CD4-positive, alpha-beta T cell (primary cell): ENCODE measurements at regions not wholly inside any gene's neighbourhood (a gene's known extent, or its start where the extent isn't known, plus 50 kb on each side); places are given as distances from the start of the nearest gene placed in this dataset.

Experiments
- ATAC-seq: fragments of 200-7000 bp; cut with Tn5 transposase; one replicate; pipeline ENCODE4 v1.10.0; 2022; ENCODE audit warnings: mild to moderate bottlenecking; ENCODE audit not compliant: poor library complexity
- CTCF ChIA-PET: fragments of 350-600 bp; sonication (Branson Sonifier 250); formaldehyde crosslinking; loops from one replicate; lab custom pipeline; 2021; ENCODE audit warnings: antibody characterized with exemption, inconsistent platforms; lab: Charles Lee
- POLR2A ChIA-PET: fragments of 350-600 bp; sonication (Branson Sonifier 250); formaldehyde crosslinking; loops from one replicate; lab custom pipeline; 2021; ENCODE audit warnings: antibody characterized with exemption, inconsistent platforms; lab: Charles Lee
- DNase-seq, 14 experiments: peaks; one replicate each; pipeline ENCODE4 v3.0.0-alpha.2; 2013 to 2020; ENCODE audit warnings: mixed read lengths in 2 of 14
- H3K27ac ChIP-seq, 2 donors: one replicate each; pipeline versions ENCODE4 v1.5.1 to v1.7.0; 2013; ENCODE audit warnings: low read length in 2 of 2, low read depth in 1 of 2, mild to moderate bottlenecking in 1 of 2
- H3K27me3 ChIP-seq, 2 experiments: 1 replicate in 1 of 2; 2 replicates in 1 of 2; pipeline versions ENCODE4 v1.6.1 to v1.7.0; 2013; ENCODE audit warnings: low read length in 2 of 2, control low read depth in 1 of 2, mild to moderate bottlenecking in 1 of 2, moderate library complexity in 1 of 2; ENCODE audit not compliant: insufficient read depth in 2 of 2, control insufficient read depth in 1 of 2
- H3K36me3 ChIP-seq: one replicate; pipeline ENCODE4 v1.6.1; 2013; ENCODE audit warnings: low read length, control low read depth; ENCODE audit not compliant: insufficient read depth
- H3K4me1 ChIP-seq: one replicate; pipeline ENCODE4 v1.6.1; 2013; ENCODE audit warnings: low read length, control low read depth; ENCODE audit not compliant: insufficient read depth
- H3K4me3 ChIP-seq: one replicate; pipeline ENCODE4 v1.5.1; 2013; ENCODE audit warnings: mild to moderate bottlenecking, low read length, moderate library complexity
- H3K9me3 ChIP-seq, 2 experiments: 1 replicate in 1 of 2; 2 replicates in 1 of 2; pipeline versions ENCODE4 v1.6.1 to v1.7.0; 2013; ENCODE audit warnings: low read length in 2 of 2, mild to moderate bottlenecking in 2 of 2, control low read depth in 1 of 2, moderate library complexity in 1 of 2; ENCODE audit not compliant: control insufficient read depth in 1 of 2, insufficient read depth in 1 of 2
- H3K27ac Mint-ChIP-seq: one replicate; pipeline ENCODE4 v1.8.0; 2020; ENCODE audit warnings: mixed read lengths
- H3K27me3 Mint-ChIP-seq: one replicate; pipeline ENCODE4 v1.8.0; 2021; ENCODE audit warnings: mixed read lengths
- H3K36me3 Mint-ChIP-seq: one replicate; pipeline ENCODE4 v1.8.0; 2021; ENCODE audit warnings: low read depth, mixed read lengths
- H3K4me1 Mint-ChIP-seq: one replicate; pipeline ENCODE4 v1.8.0; 2021; ENCODE audit warnings: low read depth, mixed read lengths
- H3K4me3 Mint-ChIP-seq: one replicate; pipeline ENCODE4 v1.8.0; 2020; ENCODE audit warnings: mild to moderate bottlenecking, mixed read lengths
- H3K9me3 Mint-ChIP-seq: one replicate; pipeline ENCODE4 v1.8.0; 2020; ENCODE audit warnings: mixed read lengths
- intact Hi-C, 2 experiments: fragments of 100-400 bp; cut with DNase I in 1 of 2; cut with micrococcal nuclease in 1 of 2; formaldehyde crosslinking; loops; one replicate each; pipeline versions ENCODE4 v1.15.1 to v1.9.0; 2023 to 2025; cut with DNase I, micrococcal nuclease
- TF ChIP-seq, protein P1 (sequence below): fragments of 200-600 bp; IDR thresholded peaks from one replicate; pipeline ENCODE4 v1.8.0; 2022; ENCODE audit warnings: antibody characterized with exemption, mild to moderate bottlenecking

DNA sequence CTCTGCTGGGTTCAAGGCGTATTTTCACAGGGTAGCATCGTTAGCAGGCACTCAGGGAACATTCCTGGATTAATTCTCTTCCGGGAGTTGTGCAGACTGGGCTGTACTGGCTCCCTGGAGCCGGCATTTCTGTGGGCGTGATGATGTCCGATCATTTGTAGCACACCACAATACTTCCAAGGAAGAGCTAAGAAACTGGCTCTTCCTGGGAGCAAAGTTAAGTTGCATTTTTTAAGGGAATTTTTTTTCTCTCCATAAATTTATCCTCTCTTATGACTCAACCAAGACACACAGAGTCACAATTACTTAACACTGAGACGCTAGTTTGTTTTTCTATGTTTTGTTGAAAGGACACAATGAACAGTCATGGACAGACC lies 211.6 kb upstream of the FOXF1 start:
- Histone ChIP-seq H3K9me3 (peaks cover 0 to 13% of the 10 kb centered on the region in 2 experiments), H3K4me3 (no peak overlapping the region), H3K36me3 (no peaks in the 10 kb centered on the region), H3K27me3 (peaks cover 30 to 50% of the 10 kb centered on the region in 2 experiments), H3K4me1 (no peaks in the 10 kb centered on the region), H3K27ac (no peak overlapping the region)
- H3K27me3 Mint-ChIP-seq = peaks cover 78% of the 10 kb centered on the region
- ATAC-seq = no peak
- ChIA-PET POLR2A (no interaction called here), CTCF (no interaction called here)
- H3K4me1 Mint-ChIP-seq = no peaks in the 10 kb centered on the region
- TF ChIP-seq, protein P1, sequence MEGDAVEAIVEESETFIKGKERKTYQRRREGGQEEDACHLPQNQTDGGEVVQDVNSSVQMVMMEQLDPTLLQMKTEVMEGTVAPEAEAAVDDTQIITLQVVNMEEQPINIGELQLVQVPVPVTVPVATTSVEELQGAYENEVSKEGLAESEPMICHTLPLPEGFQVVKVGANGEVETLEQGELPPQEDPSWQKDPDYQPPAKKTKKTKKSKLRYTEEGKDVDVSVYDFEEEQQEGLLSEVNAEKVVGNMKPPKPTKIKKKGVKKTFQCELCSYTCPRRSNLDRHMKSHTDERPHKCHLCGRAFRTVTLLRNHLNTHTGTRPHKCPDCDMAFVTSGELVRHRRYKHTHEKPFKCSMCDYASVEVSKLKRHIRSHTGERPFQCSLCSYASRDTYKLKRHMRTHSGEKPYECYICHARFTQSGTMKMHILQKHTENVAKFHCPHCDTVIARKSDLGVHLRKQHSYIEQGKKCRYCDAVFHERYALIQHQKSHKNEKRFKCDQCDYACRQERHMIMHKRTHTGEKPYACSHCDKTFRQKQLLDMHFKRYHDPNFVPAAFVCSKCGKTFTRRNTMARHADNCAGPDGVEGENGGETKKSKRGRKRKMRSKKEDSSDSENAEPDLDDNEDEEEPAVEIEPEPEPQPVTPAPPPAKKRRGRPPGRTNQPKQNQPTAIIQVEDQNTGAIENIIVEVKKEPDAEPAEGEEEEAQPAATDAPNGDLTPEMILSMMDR = no peak
- H3K4me3 Mint-ChIP-seq = no peak overlapping the region
- no peak for DNase-seq
- intact Hi-C loops = no loop called here
- no peaks in the 10 kb centered on the region for H3K36me3 Mint-ChIP-seq
- H3K27ac Mint-ChIP-seq = no peak overlapping the region
- H3K9me3 Mint-ChIP-seq = no peaks in the 10 kb centered on the region

DNA sequence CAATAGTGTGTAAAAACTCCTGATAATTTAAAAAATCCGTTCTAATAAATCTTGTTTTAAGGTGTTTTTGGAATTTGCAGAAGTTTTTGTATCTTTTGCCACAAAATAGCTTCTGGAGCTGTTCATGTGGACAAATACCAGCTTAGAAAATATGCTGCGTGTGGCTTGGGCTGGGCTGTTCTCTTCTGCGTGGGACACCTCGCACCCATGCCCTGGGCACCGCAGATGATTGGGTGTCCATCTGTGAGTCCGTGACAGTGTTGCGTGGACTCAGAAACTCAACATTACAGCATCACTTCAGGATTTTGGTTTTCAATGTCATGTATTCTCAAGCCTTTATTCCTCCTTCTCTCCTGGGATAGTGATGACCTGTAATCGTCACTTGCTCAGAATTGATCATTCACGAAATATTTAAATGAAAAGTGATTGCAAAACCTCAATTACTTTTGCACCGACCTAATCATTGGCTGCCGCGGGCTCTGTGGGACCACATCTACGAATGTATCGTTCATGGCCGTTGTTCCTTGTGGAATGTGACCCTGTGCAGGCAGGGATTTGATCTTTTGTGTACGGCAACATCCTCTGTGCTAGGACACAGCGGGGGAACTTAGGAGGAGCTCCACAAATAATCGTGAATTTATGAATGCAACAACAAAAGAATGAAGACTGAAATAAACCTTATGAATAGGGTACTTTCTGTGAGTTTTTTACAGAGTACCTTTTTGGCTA lies 210.3 kb upstream of the FOXF1 start:
- H3K27me3 Mint-ChIP-seq = peaks cover 75% of the 10 kb centered on the region
- TF ChIP-seq, protein P1 = no peak
- no peaks in the 10 kb centered on the region for H3K9me3 Mint-ChIP-seq

DNA sequence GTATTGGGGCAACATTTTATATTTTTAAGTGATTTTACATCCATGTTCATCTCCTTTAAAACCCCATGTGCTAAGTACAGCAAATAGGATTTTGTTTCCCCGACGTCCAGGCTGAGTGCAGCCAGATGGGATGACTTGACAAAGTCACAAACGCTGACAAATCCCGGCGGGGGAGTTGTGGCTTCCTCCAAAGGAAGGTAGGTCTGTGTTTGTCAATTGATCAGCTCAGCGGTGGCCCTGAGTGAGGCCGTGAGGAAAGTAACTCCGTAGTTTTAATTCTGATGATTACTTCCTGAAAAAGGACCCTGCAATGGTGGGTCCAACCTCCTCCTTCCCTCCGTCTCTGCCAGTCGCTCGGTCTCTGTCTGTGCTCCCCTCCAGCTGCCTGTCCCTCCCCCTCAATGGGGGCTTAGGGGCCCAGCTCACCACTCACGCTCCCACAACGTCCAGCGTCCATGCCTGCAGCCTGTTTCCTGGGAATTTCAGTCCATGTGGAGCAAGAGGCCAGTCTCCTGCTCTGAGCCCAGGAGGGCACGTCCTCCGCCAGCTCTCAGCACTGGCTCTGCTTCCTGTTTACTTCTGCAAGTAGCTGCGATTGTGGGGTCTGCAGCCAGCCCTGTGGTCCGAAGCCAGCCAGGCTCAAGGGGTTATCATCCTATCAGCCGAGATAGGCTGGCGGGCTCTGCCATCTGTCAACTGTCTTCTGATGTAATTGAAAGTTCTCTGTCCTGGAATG lies 209.4 kb upstream of the FOXF1 start:
- ChIA-PET CTCF (no interaction called here), POLR2A (no interaction called here)
- intact Hi-C loops = no loop called here
- H3K27ac ChIP-seq = no peak overlapping the region
- Mint-ChIP-seq H3K4me1 (no peaks in the 10 kb centered on the region), H3K36me3 (no peaks in the 10 kb centered on the region), H3K9me3 (no peaks in the 10 kb centered on the region), H3K4me3 (no peak overlapping the region), H3K27me3 (peaks cover 71% of the 10 kb centered on the region), H3K27ac (no peak overlapping the region)
- TF ChIP-seq, protein P1 = no peak
- H3K9me3 ChIP-seq = no peaks in the 10 kb centered on the region
- DNase-seq = no peak
- no peaks in the 10 kb centered on the region for H3K36me3 ChIP-seq
- ATAC-seq = no peak
- H3K4me3 ChIP-seq = no peak overlapping the region
- H3K4me1 ChIP-seq = no peaks in the 10 kb centered on the region
- H3K27me3 ChIP-seq = peaks cover 22 to 43% of the 10 kb centered on the region in 2 experiments

More for the DNA sequence above, 210.3 kb upstream of the FOXF1 start:
- Histone ChIP-seq H3K4me3 (no peak overlapping the region), H3K4me1 (no peaks in the 10 kb centered on the region), H3K27me3 (peaks cover 26 to 44% of the 10 kb centered on the region in 2 experiments), H3K27ac (no peak overlapping the region), H3K9me3 (peaks cover 0 to 8% of the 10 kb centered on the region in 2 experiments), H3K36me3 (no peaks in the 10 kb centered on the region)
- ChIA-PET CTCF (no interaction called here), POLR2A (no interaction called here)
- DNase-seq (no peak), ATAC-seq (no peak)
- intact Hi-C loops = no loop called here
- no peaks in the 10 kb centered on the region for H3K4me1 Mint-ChIP-seq
- H3K4me3 Mint-ChIP-seq = no peak overlapping the region
- no peak overlapping the region for H3K27ac Mint-ChIP-seq
- no peaks in the 10 kb centered on the region for H3K36me3 Mint-ChIP-seq
